ENCODE measurements at regions not wholly inside any gene's neighbourhood (a gene's known extent, or its start where the extent isn't known, plus 50 kb on each side); places are given as distances from the start of the nearest gene placed in this dataset.
"Not testable (repeated sequence)": the region's sequence is repeated elsewhere in the genome, so short reads cannot be mapped to it uniquely, and the experiment has no call there.

DNA sequence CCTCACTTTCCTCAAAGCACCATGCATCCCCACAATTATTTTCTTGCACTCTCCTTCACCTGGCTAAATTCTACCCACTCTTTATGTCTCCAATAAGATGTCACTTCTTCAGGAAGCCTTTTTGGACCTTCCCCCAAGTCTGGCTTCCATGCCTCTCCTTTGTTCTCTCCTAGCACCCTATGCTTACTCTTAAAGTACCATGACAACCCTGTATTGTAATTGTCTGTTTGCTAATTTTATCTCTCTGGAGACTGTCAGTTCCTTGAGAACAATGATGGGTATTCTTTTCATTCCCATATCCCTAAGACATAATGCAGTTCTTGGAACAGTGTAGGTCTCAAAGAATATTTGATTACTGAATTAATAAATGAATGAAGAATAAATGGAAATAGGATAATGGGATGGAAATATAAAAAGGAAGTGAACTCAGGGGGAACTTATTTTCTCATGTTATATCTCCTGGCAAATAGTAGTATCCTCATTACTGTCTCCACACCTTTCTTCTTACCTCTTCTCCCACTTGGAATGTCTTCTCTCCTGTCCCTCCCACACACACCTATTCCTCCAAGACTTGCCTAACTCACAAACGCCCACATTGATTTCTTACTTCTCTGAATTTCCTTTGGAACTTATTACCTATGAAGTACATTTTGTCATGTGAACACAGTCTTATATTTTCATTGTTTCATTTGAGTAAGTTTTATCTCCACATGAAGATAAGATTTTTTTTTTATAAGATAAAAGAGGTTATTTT, 499.1 kb downstream of the NFIB start:
- Histone ChIP-seq H3K9me3 (ENCODE audit: control insufficient read depth, insufficient read depth, low read length) (no peaks in the 10 kb centered on the region), H3K4me1 (ENCODE audit: control insufficient read depth, insufficient read depth, low read length) (no peaks in the 10 kb centered on the region)

DNA sequence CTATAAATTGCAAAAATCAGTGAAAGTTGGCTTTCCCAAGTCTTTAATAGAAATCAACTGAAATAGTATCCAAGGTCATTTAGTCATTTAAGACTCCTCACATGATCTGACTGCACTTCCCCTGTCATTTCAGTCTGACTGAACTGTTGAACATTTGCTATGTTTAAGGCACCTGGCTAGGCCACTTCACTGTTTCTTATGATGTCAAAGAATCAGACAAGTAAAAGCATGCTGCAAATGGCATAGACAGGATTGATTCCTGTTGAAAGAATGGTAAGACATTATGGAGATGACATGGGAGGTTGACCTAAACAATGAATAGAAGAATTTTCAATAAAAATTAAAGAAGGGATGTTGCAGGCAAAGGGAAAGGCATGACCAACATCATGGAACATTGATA, 502.1 kb downstream of the NFIB start:
- no peak overlapping the region for H3K4me3 ChIP-seq (ENCODE audit: low read depth, low read length)
- H3K4me1 ChIP-seq (ENCODE audit: control insufficient read depth, insufficient read depth, low read length), result no peaks in the 10 kb centered on the region
- H3K9ac ChIP-seq (ENCODE audit: low read depth, low read length), result no peak overlapping the region
- no peaks in the 10 kb centered on the region for H3K9me3 ChIP-seq (ENCODE audit: control insufficient read depth, insufficient read depth, low read length)
- H3K27ac ChIP-seq (ENCODE audit: low read depth, low read length), result no peak overlapping the region
- no peaks in the 10 kb centered on the region for H3K36me3 ChIP-seq (ENCODE audit: control insufficient read depth, insufficient read depth, low read length)
- no peaks in the 10 kb centered on the region for H3K27me3 ChIP-seq (ENCODE audit: control insufficient read depth, insufficient read depth, low read length)

More for the DNA sequence above, 499.1 kb downstream of the NFIB start:
- H3K27ac ChIP-seq (ENCODE audit: low read depth, low read length), result no peak overlapping the region
- H3K27me3 ChIP-seq (ENCODE audit: control insufficient read depth, insufficient read depth, low read length), result no peaks in the 10 kb centered on the region
- no peak overlapping the region for H3K9ac ChIP-seq (ENCODE audit: low read depth, low read length)
- H3K4me3 ChIP-seq (ENCODE audit: low read depth, low read length), result no peak overlapping the region
- no peaks in the 10 kb centered on the region for H3K36me3 ChIP-seq (ENCODE audit: control insufficient read depth, insufficient read depth, low read length)

DNA sequence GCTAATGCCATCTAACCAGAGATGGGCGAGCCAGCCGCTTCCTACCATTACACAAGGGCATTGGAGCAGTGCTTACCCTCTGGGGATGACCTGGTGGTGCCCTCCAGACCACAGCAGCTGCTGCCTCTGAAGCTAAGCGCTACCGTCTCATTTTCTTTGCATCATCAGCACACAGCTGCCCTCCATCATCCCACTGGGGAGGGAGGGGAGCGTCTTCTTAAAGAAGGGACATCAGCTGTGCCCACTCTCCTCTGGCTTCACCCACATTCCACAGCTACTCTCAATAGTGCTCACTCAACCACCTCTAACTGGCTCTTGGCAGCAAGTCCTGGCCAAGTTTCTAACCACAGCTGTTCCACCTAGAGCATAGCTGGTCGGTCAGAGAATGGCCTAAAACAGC, 503.4 kb downstream of the NFIB start:
- Histone ChIP-seq H3K9ac (ENCODE audit: low read depth, low read length) (no peak overlapping the region), H3K27me3 (ENCODE audit: control insufficient read depth, insufficient read depth, low read length) (no peaks in the 10 kb centered on the region), H3K36me3 (ENCODE audit: control insufficient read depth, insufficient read depth, low read length) (no peaks in the 10 kb centered on the region), H3K4me1 (ENCODE audit: control insufficient read depth, insufficient read depth, low read length) (no peaks in the 10 kb centered on the region), H3K27ac (ENCODE audit: low read depth, low read length) (no peak overlapping the region), H3K4me3 (ENCODE audit: low read depth, low read length) (no peak overlapping the region), H3K9me3 (ENCODE audit: control insufficient read depth, insufficient read depth, low read length) (no peaks in the 10 kb centered on the region)

DNA sequence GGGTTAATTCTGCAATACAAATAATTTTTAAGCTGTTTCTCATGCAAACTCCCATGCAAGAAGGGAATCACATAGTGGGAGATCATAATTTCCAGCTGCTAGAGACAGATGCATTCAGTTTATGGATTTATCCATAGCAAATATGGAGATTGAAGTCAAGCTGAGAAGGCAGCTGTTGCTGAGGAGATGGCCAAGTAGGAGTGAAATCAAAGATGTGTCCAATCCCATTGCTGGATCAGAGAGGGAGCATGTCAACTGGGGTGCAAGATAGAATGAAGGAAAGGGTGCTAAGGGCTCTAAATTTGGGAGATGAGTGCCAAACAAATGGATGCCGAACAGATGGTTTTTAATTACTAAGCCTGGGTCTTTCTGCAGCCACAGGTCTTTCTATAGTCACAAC, 504.5 kb downstream of the NFIB start:
- H3K36me3 ChIP-seq (ENCODE audit: control insufficient read depth, insufficient read depth, low read length), result no peaks in the 10 kb centered on the region
- no peak overlapping the region for H3K27ac ChIP-seq (ENCODE audit: low read depth, low read length)
- H3K9me3 ChIP-seq (ENCODE audit: control insufficient read depth, insufficient read depth, low read length), result no peaks in the 10 kb centered on the region

DNA sequence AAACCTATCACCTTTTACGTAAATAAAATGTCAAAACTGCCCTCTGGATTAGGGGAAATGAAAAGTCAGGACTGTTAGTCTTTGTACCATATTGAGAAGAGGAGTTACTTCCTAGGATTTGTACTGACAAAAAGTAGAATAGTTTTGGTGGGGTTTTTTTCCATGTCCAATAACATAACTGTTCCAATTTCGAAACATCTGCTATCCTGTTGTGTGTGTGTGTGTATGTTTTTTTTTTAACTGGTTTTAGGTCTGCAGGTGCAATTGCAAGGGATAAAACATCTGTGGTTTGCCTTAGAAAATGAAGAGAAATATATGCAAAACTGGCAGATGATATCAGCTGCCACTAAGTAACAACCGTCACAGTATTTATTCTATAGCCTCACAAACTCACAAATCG, 506.8 kb downstream of the NFIB start:
- H3K36me3 ChIP-seq (ENCODE audit: control insufficient read depth, insufficient read depth, low read length), result no peaks in the 10 kb centered on the region
- no peak overlapping the region for H3K9ac ChIP-seq (ENCODE audit: low read depth, low read length)
- H3K4me1 ChIP-seq (ENCODE audit: control insufficient read depth, insufficient read depth, low read length), result no peaks in the 10 kb centered on the region
- no peaks in the 10 kb centered on the region for H3K27me3 ChIP-seq (ENCODE audit: control insufficient read depth, insufficient read depth, low read length)
- H3K9me3 ChIP-seq (ENCODE audit: control insufficient read depth, insufficient read depth, low read length), result no peaks in the 10 kb centered on the region
- no peak overlapping the region for H3K4me3 ChIP-seq (ENCODE audit: low read depth, low read length)
- no peak overlapping the region for H3K27ac ChIP-seq (ENCODE audit: low read depth, low read length)

More for the DNA sequence above, 504.5 kb downstream of the NFIB start:
- Histone ChIP-seq H3K4me3 (ENCODE audit: low read depth, low read length) (no peak overlapping the region), H3K27me3 (ENCODE audit: control insufficient read depth, insufficient read depth, low read length) (no peaks in the 10 kb centered on the region), H3K4me1 (ENCODE audit: control insufficient read depth, insufficient read depth, low read length) (no peaks in the 10 kb centered on the region), H3K9ac (ENCODE audit: low read depth, low read length) (no peak overlapping the region)

DNA sequence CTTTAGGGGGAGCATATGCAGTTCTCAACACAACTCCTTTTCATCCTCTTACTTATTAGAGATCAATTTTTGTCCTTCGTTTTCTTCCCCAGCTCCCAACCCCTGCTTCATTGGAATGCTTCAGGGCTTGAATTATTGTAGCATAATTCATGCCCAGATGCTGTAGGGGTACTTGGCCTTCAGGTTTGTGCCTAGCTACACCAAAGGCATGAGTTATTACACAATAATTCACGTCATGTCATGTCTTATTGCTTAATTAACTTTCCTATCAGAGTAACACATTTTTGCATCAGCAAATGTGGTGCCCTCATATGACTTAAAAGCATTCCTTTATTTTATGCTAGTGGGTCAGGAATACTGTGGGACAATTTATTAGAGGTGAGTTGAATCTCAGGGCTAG, 507.2 kb downstream of the NFIB start:
- Histone ChIP-seq H3K27me3 (ENCODE audit: control insufficient read depth, insufficient read depth, low read length) (no peaks in the 10 kb centered on the region), H3K27ac (ENCODE audit: low read depth, low read length) (no peak overlapping the region), H3K9me3 (ENCODE audit: control insufficient read depth, insufficient read depth, low read length) (no peaks in the 10 kb centered on the region), H3K36me3 (ENCODE audit: control insufficient read depth, insufficient read depth, low read length) (no peaks in the 10 kb centered on the region), H3K9ac (ENCODE audit: low read depth, low read length) (no peak overlapping the region), H3K4me1 (ENCODE audit: control insufficient read depth, insufficient read depth, low read length) (no peaks in the 10 kb centered on the region), H3K4me3 (ENCODE audit: low read depth, low read length) (no peak overlapping the region)

DNA sequence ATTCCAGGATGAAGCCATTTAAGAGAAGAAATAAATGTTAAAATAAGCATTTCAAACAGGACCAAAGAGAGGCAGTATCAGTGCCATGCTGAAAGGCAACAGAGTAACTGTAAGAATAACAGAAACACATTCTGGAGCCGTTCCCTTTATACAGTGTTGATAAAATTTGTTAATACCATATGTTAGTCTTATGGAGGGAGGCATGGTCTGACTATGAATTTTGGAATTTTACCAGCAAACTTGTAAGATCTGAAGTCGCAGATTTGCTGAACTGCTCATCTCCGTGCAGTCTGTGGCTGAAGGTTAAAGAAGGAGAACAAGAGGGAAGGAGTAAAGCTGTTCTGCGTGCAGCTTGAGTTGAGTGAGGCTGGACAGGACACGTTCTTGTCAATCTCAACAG, 508.4 kb downstream of the NFIB start:
- H3K9me3 ChIP-seq (ENCODE audit: control insufficient read depth, insufficient read depth, low read length), result no peaks in the 10 kb centered on the region
- H3K4me3 ChIP-seq (ENCODE audit: low read depth, low read length), result no peak overlapping the region
- no peak overlapping the region for H3K9ac ChIP-seq (ENCODE audit: low read depth, low read length)
- no peaks in the 10 kb centered on the region for H3K36me3 ChIP-seq (ENCODE audit: control insufficient read depth, insufficient read depth, low read length)
- no peaks in the 10 kb centered on the region for H3K4me1 ChIP-seq (ENCODE audit: control insufficient read depth, insufficient read depth, low read length)
- no peak overlapping the region for H3K27ac ChIP-seq (ENCODE audit: low read depth, low read length)
- H3K27me3 ChIP-seq (ENCODE audit: control insufficient read depth, insufficient read depth, low read length), result no peaks in the 10 kb centered on the region

DNA sequence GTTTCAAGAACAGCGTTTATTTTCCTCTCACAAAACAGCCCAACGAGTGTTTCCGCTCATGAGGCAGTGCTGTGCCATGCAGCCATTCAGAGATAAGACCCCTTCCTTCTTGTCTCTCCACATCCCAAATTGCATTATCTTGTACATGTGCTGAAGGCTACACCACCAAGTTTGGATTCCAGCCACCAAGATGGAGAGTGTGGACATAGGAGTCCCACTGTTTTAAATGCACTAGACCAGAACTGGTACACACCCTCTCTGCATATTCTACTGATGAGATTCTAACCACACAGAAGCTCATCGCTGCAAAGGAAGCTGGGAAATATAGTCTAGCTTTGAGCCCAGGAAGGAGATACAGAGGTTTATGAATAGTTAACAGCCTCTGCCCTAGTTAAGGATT, 509.4 kb downstream of the NFIB start:
- Histone ChIP-seq H3K9me3 (ENCODE audit: control insufficient read depth, insufficient read depth, low read length) (no peaks in the 10 kb centered on the region), H3K36me3 (ENCODE audit: control insufficient read depth, insufficient read depth, low read length) (no peaks in the 10 kb centered on the region), H3K27ac (ENCODE audit: low read depth, low read length) (no peak overlapping the region), H3K4me1 (ENCODE audit: control insufficient read depth, insufficient read depth, low read length) (no peaks in the 10 kb centered on the region), H3K27me3 (ENCODE audit: control insufficient read depth, insufficient read depth, low read length) (no peaks in the 10 kb centered on the region), H3K4me3 (ENCODE audit: low read depth, low read length) (no peak overlapping the region), H3K9ac (ENCODE audit: low read depth, low read length) (no peak overlapping the region)

DNA sequence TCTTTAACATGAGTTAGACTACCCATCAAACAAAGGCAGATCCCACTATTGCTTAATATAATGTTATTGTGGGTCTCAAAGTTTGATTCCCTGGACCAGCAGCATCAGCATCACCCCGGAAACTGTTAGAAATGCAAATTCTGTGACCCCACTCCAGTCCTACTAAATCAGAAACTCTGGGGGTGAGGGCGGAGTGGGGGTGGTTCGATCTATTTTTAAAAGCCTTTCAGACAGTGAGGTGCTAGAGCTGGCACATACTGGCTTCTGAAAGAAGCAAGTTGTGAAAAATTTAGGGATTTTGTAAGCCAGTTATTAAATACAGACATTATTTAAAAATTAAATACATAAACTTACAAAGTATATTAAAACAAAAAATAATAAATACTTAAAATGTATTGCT, 513.2 kb downstream of the NFIB start:
- Histone ChIP-seq H3K36me3 (ENCODE audit: control insufficient read depth, insufficient read depth, low read length) (no peaks in the 10 kb centered on the region), H3K4me1 (ENCODE audit: control insufficient read depth, insufficient read depth, low read length) (no peaks in the 10 kb centered on the region), H3K9ac (ENCODE audit: low read depth, low read length) (no peak overlapping the region), H3K4me3 (ENCODE audit: low read depth, low read length) (no peak overlapping the region), H3K27me3 (ENCODE audit: control insufficient read depth, insufficient read depth, low read length) (no peaks in the 10 kb centered on the region), H3K9me3 (ENCODE audit: control insufficient read depth, insufficient read depth, low read length) (no peaks in the 10 kb centered on the region), H3K27ac (ENCODE audit: low read depth, low read length) (no peak overlapping the region)

DNA sequence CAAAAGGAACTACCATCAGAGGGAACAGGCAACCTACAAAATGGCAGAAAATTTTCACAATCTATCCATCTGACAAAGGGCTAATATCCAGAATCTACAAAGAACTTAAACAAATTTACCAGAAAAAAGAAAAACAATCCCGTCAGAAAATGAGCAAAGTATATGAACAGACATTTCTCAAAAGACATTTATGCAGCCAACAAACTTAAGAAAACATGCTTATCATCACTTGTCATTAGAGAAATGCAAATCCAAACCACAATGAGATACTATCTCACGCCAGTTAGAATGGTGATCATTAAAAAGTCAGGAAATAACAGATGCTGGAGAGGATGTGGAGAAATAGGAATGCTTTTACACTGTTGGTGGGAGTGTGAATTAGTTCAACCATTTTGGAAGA, 516.2 kb downstream of the NFIB start:
- H3K27me3 ChIP-seq (ENCODE audit: control insufficient read depth, insufficient read depth, low read length); H3K4me1 ChIP-seq (ENCODE audit: control insufficient read depth, insufficient read depth, low read length); H3K9ac ChIP-seq (ENCODE audit: low read depth, low read length); H3K27ac ChIP-seq (ENCODE audit: low read depth, low read length); H3K36me3 ChIP-seq (ENCODE audit: control insufficient read depth, insufficient read depth, low read length); H3K4me3 ChIP-seq (ENCODE audit: low read depth, low read length); H3K9me3 ChIP-seq (ENCODE audit: control insufficient read depth, insufficient read depth, low read length): not testable (repeated sequence)

DNA sequence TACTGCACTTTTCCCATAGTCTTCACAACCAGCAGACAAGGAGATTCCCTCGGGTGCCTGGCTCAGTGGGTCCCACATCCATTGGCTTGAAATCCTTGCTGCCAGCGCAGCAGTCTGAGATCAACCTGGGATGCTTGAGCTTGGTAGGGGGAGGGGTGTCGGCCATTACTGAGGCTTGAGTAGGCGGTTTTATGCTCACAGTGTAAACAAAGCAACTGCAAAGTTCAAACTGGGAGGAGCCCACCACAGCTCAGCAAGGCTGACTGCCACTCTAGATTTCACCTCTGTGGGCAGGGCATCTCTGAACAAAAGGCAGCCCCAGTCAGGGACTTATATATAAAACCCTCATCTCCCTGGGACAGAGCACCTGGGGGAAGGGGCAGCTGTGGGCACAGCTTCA, 512.3 kb upstream of the MPDZ start:
- H3K9ac ChIP-seq (ENCODE audit: low read depth, low read length), result no peak overlapping the region
- no peak overlapping the region for H3K4me3 ChIP-seq (ENCODE audit: low read depth, low read length)
- no peaks in the 10 kb centered on the region for H3K9me3 ChIP-seq (ENCODE audit: control insufficient read depth, insufficient read depth, low read length)
- H3K4me1 ChIP-seq (ENCODE audit: control insufficient read depth, insufficient read depth, low read length), result no peaks in the 10 kb centered on the region; the same call in 1 of the 2 replicates
- no peaks in the 10 kb centered on the region for H3K27me3 ChIP-seq (ENCODE audit: control insufficient read depth, insufficient read depth, low read length)
- H3K27ac ChIP-seq (ENCODE audit: low read depth, low read length), result no peak overlapping the region
- H3K36me3 ChIP-seq (ENCODE audit: control insufficient read depth, insufficient read depth, low read length), result no peaks in the 10 kb centered on the region

Data from HUES48 (cell line).